B cell (primary cell): ENCODE measurements at regions not wholly inside any gene's neighbourhood (a gene's known extent, or its start where the extent isn't known, plus 50 kb on each side); places are given as distances from the start of the nearest gene placed in this dataset.

Experiments
- ATAC-seq: fragments of 200-7000 bp; cut with Tn5 transposase; one replicate; pipeline ENCODE4 v1.10.0; 2021; ENCODE audit warnings: low read depth, mild to moderate bottlenecking, moderate number of reproducible peaks, moderate library complexity
- CTCF ChIA-PET: fragments of 350-600 bp; sonication (Branson Sonifier 250); formaldehyde crosslinking; loops from one replicate; lab custom pipeline; 2021; ENCODE audit warnings: antibody characterized with exemption, inconsistent platforms; lab: Charles Lee
- POLR2A ChIA-PET: fragments of 350-600 bp; sonication (Branson Sonifier 250); formaldehyde crosslinking; loops from one replicate; lab custom pipeline; 2021; ENCODE audit warnings: antibody characterized with exemption; lab: Charles Lee
- DNase-seq: peaks from one replicate; pipeline ENCODE4 v3.0.0; 2013
- H2AFZ ChIP-seq: 2 replicates; pipeline ENCODE4 v1.6.1; 2012; ENCODE audit warnings: mild to moderate bottlenecking, low read depth, low read length; ENCODE audit not compliant: insufficient read depth, poor library complexity, severe bottlenecking
- H3K27ac ChIP-seq, 2 donors: 1 replicate in 1 of 2; 2 replicates in 1 of 2; pipeline ENCODE4 v1.5.1; 2012 to 2013; ENCODE audit warnings: low read length in 2 of 2, mild to moderate bottlenecking in 2 of 2, moderate library complexity in 1 of 2
- H3K27me3 ChIP-seq, 4 experiments: fragments of 200-600 bp in 1 of 4; sonication (generic) in 1 of 4; replicated peaks in 1 of 4; 1 replicate in 2 of 4; 2 replicates in 2 of 4; pipeline versions ENCODE4 v1.6.1 to v1.7.0; 2013 to 2016; ENCODE audit warnings: low read length in 3 of 4, mild to moderate bottlenecking in 2 of 4, mixed read lengths in 1 of 4, moderate library complexity in 1 of 4; ENCODE audit not compliant: insufficient read depth in 4 of 4, control insufficient read depth in 3 of 4; ENCODE audit errors: control extremely low read depth in 1 of 4
- H3K36me3 ChIP-seq, 2 experiments: replicated peaks in 1 of 2; 1 replicate in 1 of 2; 2 replicates in 1 of 2; pipeline versions ENCODE4 v1.6.1 to v1.7.1; 2013; ENCODE audit warnings: low read length in 1 of 2; ENCODE audit not compliant: insufficient read depth in 2 of 2, control insufficient read depth in 1 of 2; ENCODE audit errors: control extremely low read depth in 1 of 2, extremely low read depth in 1 of 2
- H3K4me1 ChIP-seq, 2 donors: fragments of 200-600 bp in 1 of 2; sonication (generic) in 1 of 2; 1 replicate in 1 of 2; 2 replicates in 1 of 2; pipeline versions ENCODE4 v1.5.1 to v1.6.1; 2013 to 2017; ENCODE audit warnings: low read length in 2 of 2; ENCODE audit not compliant: control insufficient read depth in 2 of 2, insufficient read depth in 2 of 2
- H3K4me2 ChIP-seq: replicated peaks from 2 replicates; pipeline ENCODE3; 2012; ENCODE audit warnings: mild to moderate bottlenecking, low read depth, low read length; ENCODE audit not compliant: poor library complexity, severe bottlenecking
- H3K4me3 ChIP-seq, 5 experiments: fragments of 200-600 bp in 1 of 5; sonication (generic) in 1 of 5; 1 replicate in 3 of 5; 2 replicates in 2 of 5; pipeline versions ENCODE4 v1.5.1 to v1.7.0; 2011 to 2016; ENCODE audit warnings: low read length in 4 of 5, mild to moderate bottlenecking in 4 of 5, low read depth in 2 of 5, control low read depth in 1 of 5, moderate library complexity in 1 of 5; ENCODE audit not compliant: insufficient read depth in 1 of 5; ENCODE audit errors: control extremely low read depth in 1 of 5, extremely low read depth in 1 of 5
- H3K79me2 ChIP-seq: fragments of 200-600 bp; sonication (generic); one replicate; pipeline ENCODE4 v1.6.0; 2016; ENCODE audit warnings: low read length; ENCODE audit not compliant: control insufficient read depth, insufficient read depth
- H3K9ac ChIP-seq: fragments of 200-600 bp; sonication (generic); 2 replicates; pipeline ENCODE4 v1.6.1; 2017; ENCODE audit warnings: mild to moderate bottlenecking, low read length, moderate library complexity
- H3K9me3 ChIP-seq, 3 donors: one replicate each; pipeline versions ENCODE4 v1.6.1 to v1.7.1; 2013; ENCODE audit warnings: low read length in 2 of 3; ENCODE audit not compliant: control insufficient read depth in 2 of 3, insufficient read depth in 1 of 3; ENCODE audit errors: control extremely low read depth in 1 of 3
- H4K20me1 ChIP-seq: 2 replicates; pipeline ENCODE4 v1.6.0; 2012; ENCODE audit warnings: mild to moderate bottlenecking, low read length; ENCODE audit not compliant: insufficient read depth, control insufficient read depth, poor library complexity, severe bottlenecking
- H3K27ac Mint-ChIP-seq: one replicate; pipeline ENCODE4 v1.8.0; 2021; ENCODE audit warnings: mixed read lengths
- H3K27me3 Mint-ChIP-seq: one replicate; pipeline ENCODE4 v1.8.0; 2021; ENCODE audit warnings: mixed read lengths
- H3K4me1 Mint-ChIP-seq: one replicate; pipeline ENCODE4 v1.8.0; 2021; ENCODE audit warnings: mixed read lengths
- H3K4me3 Mint-ChIP-seq: one replicate; pipeline ENCODE4 v1.8.0; 2021; ENCODE audit warnings: mixed read lengths
- H3K9me3 Mint-ChIP-seq: one replicate; pipeline ENCODE4 v1.8.0; 2022; ENCODE audit warnings: mixed read lengths; ENCODE audit not compliant: insufficient read depth
- EZH2 ChIP-seq: IDR thresholded peaks from 2 replicates; pipeline ENCODE4 v1.6.1; 2012; ENCODE audit warnings: borderline replicate concordance, low read depth, mild to moderate bottlenecking, moderate library complexity, low read length; ENCODE audit not compliant: insufficient read depth, poor library complexity, severe bottlenecking
- WGBS: methylation state at CpG from one replicate; pipeline ENCODE4 v1.1.5; 2013; ENCODE audit warnings: missing lambda C conversion rate; ENCODE audit not compliant: insufficient coverage; 5-methylcytosine and 5-hydroxymethylcytosine counted together
- intact Hi-C: fragments of 100-400 bp; cut with micrococcal nuclease; formaldehyde crosslinking; loops from one replicate; pipeline ENCODE4 v1.10.0; 2022
- TF ChIP-seq, protein P1 (sequence below): fragments of 200-600 bp; IDR thresholded peaks from one replicate; pipeline ENCODE4 v1.8.0; 2022; ENCODE audit warnings: antibody characterized with exemption, mild to moderate bottlenecking

DNA sequence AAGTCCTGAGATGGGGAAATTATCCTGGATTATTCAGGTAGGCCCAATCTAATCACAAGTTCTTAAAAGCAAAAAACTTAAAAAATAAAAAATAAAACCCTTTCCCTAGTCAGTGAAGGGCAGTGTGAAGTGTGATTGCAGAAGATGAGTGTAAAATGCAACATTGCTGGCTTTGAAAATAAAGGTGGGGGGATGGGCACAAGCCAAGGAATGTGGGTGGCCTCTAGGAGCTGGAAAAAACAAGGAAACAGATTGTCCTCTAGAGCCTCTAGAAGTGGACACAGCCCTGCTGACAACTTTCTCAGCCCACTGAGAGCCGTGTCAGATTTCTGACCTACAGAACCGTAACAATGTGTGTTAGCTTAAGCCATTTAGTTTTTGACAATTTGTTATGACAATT lies 184.3 kb upstream of the HNRNPA3 start:
- no peak for ATAC-seq
- peaks cover 10% of the 10 kb centered on the region for H3K27me3 Mint-ChIP-seq
- no peaks in the 10 kb centered on the region for H3K9me3 ChIP-seq
- H3K79me2 ChIP-seq = no peaks in the 10 kb centered on the region
- intact Hi-C loops = no loop called here
- H3K9ac ChIP-seq = no peak overlapping the region
- TF ChIP-seq EZH2 = no peak
- TF ChIP-seq, protein P1, sequence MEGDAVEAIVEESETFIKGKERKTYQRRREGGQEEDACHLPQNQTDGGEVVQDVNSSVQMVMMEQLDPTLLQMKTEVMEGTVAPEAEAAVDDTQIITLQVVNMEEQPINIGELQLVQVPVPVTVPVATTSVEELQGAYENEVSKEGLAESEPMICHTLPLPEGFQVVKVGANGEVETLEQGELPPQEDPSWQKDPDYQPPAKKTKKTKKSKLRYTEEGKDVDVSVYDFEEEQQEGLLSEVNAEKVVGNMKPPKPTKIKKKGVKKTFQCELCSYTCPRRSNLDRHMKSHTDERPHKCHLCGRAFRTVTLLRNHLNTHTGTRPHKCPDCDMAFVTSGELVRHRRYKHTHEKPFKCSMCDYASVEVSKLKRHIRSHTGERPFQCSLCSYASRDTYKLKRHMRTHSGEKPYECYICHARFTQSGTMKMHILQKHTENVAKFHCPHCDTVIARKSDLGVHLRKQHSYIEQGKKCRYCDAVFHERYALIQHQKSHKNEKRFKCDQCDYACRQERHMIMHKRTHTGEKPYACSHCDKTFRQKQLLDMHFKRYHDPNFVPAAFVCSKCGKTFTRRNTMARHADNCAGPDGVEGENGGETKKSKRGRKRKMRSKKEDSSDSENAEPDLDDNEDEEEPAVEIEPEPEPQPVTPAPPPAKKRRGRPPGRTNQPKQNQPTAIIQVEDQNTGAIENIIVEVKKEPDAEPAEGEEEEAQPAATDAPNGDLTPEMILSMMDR = no peak
- no peak overlapping the region for H3K27ac Mint-ChIP-seq
- ChIA-PET POLR2A (no interaction called here), CTCF (no interaction called here)
- H3K9me3 Mint-ChIP-seq = no peaks in the 10 kb centered on the region
- H3K4me3 ChIP-seq = no peak overlapping the region
- H3K4me2 ChIP-seq = no peak overlapping the region
- H3K36me3 ChIP-seq = no peaks in the 10 kb centered on the region
- no peak overlapping the region for H3K4me3 Mint-ChIP-seq
- H3K27ac ChIP-seq = no peak overlapping the region
- no peak for DNase-seq
- H4K20me1 ChIP-seq = no peaks in the 10 kb centered on the region
- no peaks in the 10 kb centered on the region for H3K4me1 ChIP-seq
- no peaks in the 10 kb centered on the region for H3K4me1 Mint-ChIP-seq
- no peak overlapping the region for H2AFZ ChIP-seq
- no CpG with 5 or more reads among the region's 2 CpGs for WGBS
- H3K27me3 ChIP-seq = no peaks in the 10 kb centered on the region

GRCh38 chr2:177029075-177029474 lies 183.5 kb upstream of the HNRNPA3 start:
- ChIA-PET CTCF (no interaction called here), POLR2A (no interaction called here)
- intact Hi-C loops = no loop called here
- Histone ChIP-seq H3K4me1 (no peaks in the 10 kb centered on the region), H3K9me3 (no peaks in the 10 kb centered on the region), H3K36me3 (no peaks in the 10 kb centered on the region), H3K9ac (no peak overlapping the region), H3K4me2 (no peak overlapping the region), H3K27me3 (no peaks in the 10 kb centered on the region), H2AFZ (no peak overlapping the region), H3K27ac (no peak overlapping the region), H3K79me2 (no peaks in the 10 kb centered on the region), H3K4me3 (no peak overlapping the region), H4K20me1 (no peaks in the 10 kb centered on the region)
- no peaks in the 10 kb centered on the region for H3K9me3 Mint-ChIP-seq
- TF ChIP-seq, protein P1 = no peak
- H3K4me1 Mint-ChIP-seq = no peaks in the 10 kb centered on the region
- no peak overlapping the region for H3K27ac Mint-ChIP-seq
- WGBS = 100% methylated on average over 1 of the region's 2 CpGs
- ATAC-seq (no peak), DNase-seq (no peak)
- H3K4me3 Mint-ChIP-seq = no peak overlapping the region
- peaks cover 10% of the 10 kb centered on the region for H3K27me3 Mint-ChIP-seq
